Left lung (tissue), 4 donors: ENCODE measurements at regions not wholly inside any gene's neighbourhood (a gene's known extent, or its start where the extent isn't known, plus 50 kb on each side); places are given as distances from the start of the nearest gene placed in this dataset.
"Not testable (repeated sequence)": the region's sequence is repeated elsewhere in the genome, so short reads cannot be mapped to it uniquely, and the experiment has no call there.

Source experiments
- ATAC-seq: fragments of 200-7000 bp; cut with Tn5 transposase; one replicate; pipeline ENCODE4 v1.9.1; 2020; ENCODE audit warnings: moderate library complexity
- DNase-seq, 4 donors: peaks; one replicate each; pipeline ENCODE4 v3.0.0-alpha.2; 2013 to 2020
- H3K27ac ChIP-seq, 2 donors: fragments of 200-600 bp; sonication (generic) in 1 of 2; one replicate each; pipeline versions ENCODE4 v1.5.0 to v1.8.0; 2020 to 2021
- H3K27me3 ChIP-seq, 2 donors: fragments of 200-600 bp; sonication (generic) in 1 of 2; one replicate each; pipeline versions ENCODE4 v1.5.0 to v1.8.0; 2020 to 2021
- H3K36me3 ChIP-seq, 2 donors: fragments of 200-600 bp; sonication (generic) in 1 of 2; one replicate each; pipeline versions ENCODE4 v1.5.0 to v1.8.0; 2020 to 2021
- H3K4me1 ChIP-seq, 2 donors: fragments of 200-600 bp; one replicate each; pipeline ENCODE4 v1.8.0; 2021
- H3K4me3 ChIP-seq, 2 donors: fragments of 200-600 bp; sonication (generic) in 1 of 2; one replicate each; pipeline versions ENCODE4 v1.5.0 to v1.8.0; 2020 to 2021; ENCODE audit warnings: mild to moderate bottlenecking in 1 of 2
- H3K9me3 ChIP-seq, 2 donors: fragments of 200-600 bp; sonication (generic) in 1 of 2; one replicate each; pipeline versions ENCODE4 v1.5.0 to v1.8.0; 2020 to 2021
- CTCF ChIP-seq, 2 donors: fragments of 200-600 bp; sonication (generic) in 1 of 2; IDR thresholded peaks; one replicate each; pipeline versions ENCODE4 v1.5.0 to v1.8.0; 2021; ENCODE audit warnings: antibody characterized with exemption in 2 of 2
- intact Hi-C, 2 donors: fragments of 100-400 bp; cut with DNase I; formaldehyde crosslinking; loops; one replicate each; pipeline versions ENCODE4 v1.11.2 to v1.14.2; 2022
- donor health status: DM: no; HTN: yes; CAD: no.
- donor health status: DM: no; HTN: no; CAD: no.

- no peak overlapping the region for H3K27ac ChIP-seq
- H3K36me3 ChIP-seq: no peaks in the 10 kb centered on the region
- no peaks in the 10 kb centered on the region for H3K4me1 ChIP-seq
- H3K4me3 ChIP-seq: no peak overlapping the region
- H3K9me3 ChIP-seq: no peaks in the 10 kb centered on the region
- DNase-seq: no peak
- no peak for ATAC-seq
- no peaks in the 10 kb centered on the region for H3K27me3 ChIP-seq
- no peak for TF ChIP-seq CTCF (IDR thresholded peaks at IDR 0.05)
- intact Hi-C loops: no loop called here
Observed at GRCh38 chr17:14724770-14725169, 423.9 kb downstream of the HS3ST3B1 start.

GRCh38 chr17:14723349-14723748 lies 422.5 kb downstream of the HS3ST3B1 start:
- not testable (repeated sequence) for H3K36me3 ChIP-seq

DNA sequence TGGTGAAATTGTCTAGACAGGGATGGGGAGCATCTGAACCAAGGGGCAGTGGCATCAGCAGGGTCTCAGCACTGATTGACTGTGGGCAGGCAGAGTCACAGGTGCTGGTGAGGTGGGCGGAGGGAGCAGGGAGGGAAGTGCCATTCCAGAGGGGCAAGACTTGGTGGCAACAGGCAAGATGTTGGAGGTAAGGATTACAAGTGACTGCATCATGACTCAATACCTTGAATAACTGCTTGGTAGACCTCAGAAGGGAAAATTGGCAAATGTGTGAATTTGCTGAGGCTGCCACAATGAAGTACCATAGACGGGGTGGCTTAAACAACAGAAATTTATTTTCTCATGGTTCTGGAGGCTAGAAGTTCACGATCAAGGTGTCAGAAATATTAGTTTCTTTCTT lies 419.1 kb downstream of the HS3ST3B1 start:
- DNase-seq (no peak), ATAC-seq (no peak)
- intact Hi-C loops: no loop called here
- H3K27ac ChIP-seq: no peak overlapping the region
- H3K36me3 ChIP-seq: no peaks in the 10 kb centered on the region
- H3K4me3 ChIP-seq: no peak overlapping the region
- no peak for TF ChIP-seq CTCF (IDR thresholded peaks at IDR 0.05)
- no peaks in the 10 kb centered on the region for H3K27me3 ChIP-seq
- H3K4me1 ChIP-seq: no peaks in the 10 kb centered on the region
- H3K9me3 ChIP-seq: no peaks in the 10 kb centered on the region

More at GRCh38 chr17:14723349-14723748, 422.5 kb downstream of the HS3ST3B1 start:
- H3K4me1 ChIP-seq, H3K4me3 ChIP-seq, H3K27me3 ChIP-seq, intact Hi-C loops, H3K27ac ChIP-seq, DNase-seq, ATAC-seq, H3K9me3 ChIP-seq: not testable (repeated sequence)

DNA sequence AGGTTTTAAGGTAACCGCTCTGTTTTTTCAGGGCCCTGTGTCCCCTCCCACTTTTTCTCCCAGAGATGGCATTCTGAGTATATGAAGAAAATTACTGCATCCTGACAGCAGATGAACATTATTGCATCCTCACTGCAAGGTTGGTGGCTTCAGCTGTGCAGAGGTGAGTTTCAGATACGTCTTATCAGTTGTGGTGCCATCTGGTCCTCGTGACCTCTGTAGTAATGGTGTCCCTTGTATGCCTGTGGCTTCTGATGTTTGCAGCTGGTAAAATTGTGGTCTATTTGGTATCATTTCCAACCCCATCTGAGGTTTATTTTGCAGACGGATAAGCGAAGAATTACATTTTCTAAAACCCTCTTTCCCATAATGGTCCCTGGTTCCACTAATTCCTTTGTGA lies 417.0 kb downstream of the HS3ST3B1 start:
- Histone ChIP-seq H3K4me1 (peaks cover 0 to under 1% of the 10 kb centered on the region in 2 donors), H3K4me3 (no peak overlapping the region), H3K27ac (no peak overlapping the region), H3K27me3 (no peaks in the 10 kb centered on the region), H3K9me3 (no peaks in the 10 kb centered on the region), H3K36me3 (no peaks in the 10 kb centered on the region)
- DNase-seq: no peak
- no peak for TF ChIP-seq CTCF (IDR thresholded peaks at IDR 0.05)
- intact Hi-C loops: no loop called here
- no peak for ATAC-seq

- no peak for DNase-seq
- Histone ChIP-seq H3K4me3 (no peak overlapping the region), H3K27ac (no peak overlapping the region), H3K4me1 (peaks cover 0 to 12% of the 10 kb centered on the region in 2 donors), H3K9me3 (no peaks in the 10 kb centered on the region), H3K36me3 (no peaks in the 10 kb centered on the region), H3K27me3 (no peaks in the 10 kb centered on the region)
- intact Hi-C loops: no loop called here
- no peak for ATAC-seq
- TF ChIP-seq CTCF (IDR thresholded peaks at IDR 0.05): no peak
Observed at GRCh38 chr17:14715561-14715960, 414.7 kb downstream of the HS3ST3B1 start.

GRCh38 chr17:14712611-14713021 lies 411.7 kb downstream of the HS3ST3B1 start:
- peak overlapping the region in 1 of 2 donors; percentile 45 for H3K27ac ChIP-seq
- no peaks in the 10 kb centered on the region for H3K27me3 ChIP-seq
- TF ChIP-seq CTCF (IDR thresholded peaks at IDR 0.05): no peak
- ATAC-seq (no peak), DNase-seq (no peak)
- no peaks in the 10 kb centered on the region for H3K9me3 ChIP-seq
- H3K36me3 ChIP-seq: no peaks in the 10 kb centered on the region
- intact Hi-C loops: no loop called here
- H3K4me3 ChIP-seq: no peak overlapping the region
- peaks cover 0 to 12% of the 10 kb centered on the region in 2 donors for H3K4me1 ChIP-seq
